IPS-NIHi7 (cell line): ENCODE measurements at regions not wholly inside any gene's neighbourhood (a gene's known extent, or its start where the extent isn't known, plus 50 kb on each side); places are given as distances from the start of the nearest gene placed in this dataset.

Source experiments
- DNase-seq: peaks from one replicate; pipeline ENCODE4 v3.0.0; 2012; ENCODE audit warnings: mixed read lengths; ENCODE audit errors: extremely low spot score

DNA sequence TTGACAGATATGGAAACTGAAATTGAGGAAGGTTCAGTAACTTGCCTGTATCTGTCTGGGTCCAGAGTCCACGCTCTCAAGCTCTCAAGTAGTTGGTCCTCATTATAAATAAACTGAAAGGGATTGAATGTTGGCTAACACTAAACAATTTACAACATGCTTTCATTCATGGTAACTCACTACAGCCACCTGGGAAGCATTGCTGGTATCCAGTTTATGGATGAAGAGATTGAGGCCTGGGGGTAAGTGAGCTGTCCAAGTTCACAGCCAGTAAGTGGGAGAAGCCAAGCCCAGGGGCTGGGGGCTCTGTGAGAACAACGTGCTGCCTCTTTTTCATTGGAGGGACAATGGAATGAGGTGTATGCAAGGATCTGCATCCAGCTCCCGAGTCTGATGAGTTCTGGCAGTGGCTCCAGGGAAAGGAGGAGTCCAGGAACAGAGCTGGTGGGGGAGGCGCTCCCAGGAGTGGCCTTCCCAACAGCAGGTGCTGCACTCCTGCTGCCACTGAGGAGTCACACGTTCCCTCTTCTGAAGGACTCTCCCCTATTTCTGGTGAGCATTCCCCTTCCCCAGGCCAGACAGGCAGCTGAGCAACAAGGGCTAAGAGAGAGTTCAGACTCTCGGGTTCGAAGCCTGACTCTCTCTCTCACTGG is 175.8 kb downstream of the CSNK2A3 start:
- DNase-seq: no peak

GRCh38 chr11:11173316-11174025 is 179.6 kb downstream of the CSNK2A3 start:
- no peak for DNase-seq

DNA sequence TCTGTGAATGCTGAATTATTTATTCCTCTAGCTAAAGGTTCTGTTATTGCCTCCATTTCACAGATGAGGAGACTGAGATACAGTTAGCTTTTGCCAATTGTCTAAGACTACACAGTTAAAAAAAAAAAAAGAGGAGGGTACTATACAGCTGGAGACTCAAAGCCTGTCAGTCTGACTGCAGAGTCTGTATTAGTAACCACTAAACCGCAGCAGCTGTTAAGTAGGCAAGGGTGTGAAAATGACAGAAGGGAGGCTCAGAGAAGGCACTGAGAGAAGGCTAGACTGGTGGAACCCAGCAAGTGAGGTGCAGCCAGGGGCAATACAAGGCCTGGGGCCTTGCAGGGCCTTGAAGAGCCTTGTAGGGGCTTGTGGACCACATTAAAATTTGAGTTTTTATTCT is 181.2 kb downstream of the CSNK2A3 start:
- DNase-seq: no peak

GRCh38 chr11:11171285-11171684 is 181.8 kb downstream of the CSNK2A3 start:
- DNase-seq: peak; percentile 20

DNA sequence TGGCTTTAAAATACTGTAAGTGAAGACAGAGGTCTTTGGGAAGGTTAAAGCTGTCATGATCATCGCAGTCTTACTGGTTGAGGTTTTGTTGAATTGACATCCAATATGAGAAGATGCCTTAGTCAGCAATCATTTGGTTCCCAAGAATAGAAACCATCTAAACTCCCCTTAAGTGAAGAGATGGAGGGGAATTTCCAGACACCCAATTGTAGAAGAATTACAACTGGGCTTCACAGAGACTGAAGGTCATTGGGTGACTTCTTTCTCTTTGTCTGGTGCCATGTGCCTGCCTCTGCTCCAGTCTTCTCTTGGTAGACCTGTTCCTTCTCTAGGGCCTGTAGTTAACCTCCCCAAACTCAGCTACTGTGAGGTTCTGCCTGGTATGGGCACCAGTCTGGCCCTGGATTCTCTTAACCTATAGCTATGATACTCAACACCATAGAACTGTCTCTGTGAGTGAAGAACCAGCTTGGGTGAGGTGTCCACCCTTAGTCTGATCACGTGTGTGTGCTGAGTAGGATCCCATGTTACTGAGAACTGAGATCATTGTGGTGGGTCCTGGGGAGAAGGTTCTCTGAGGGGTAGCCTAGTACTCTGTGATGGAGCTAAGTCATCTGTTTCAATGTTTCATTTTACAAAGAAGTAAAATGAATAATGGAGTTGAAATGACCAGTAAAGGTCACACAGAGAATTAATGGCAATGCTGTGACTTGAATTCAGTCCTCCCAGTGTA is 182.5 kb downstream of the CSNK2A3 start:
- DNase-seq: no peak

DNA sequence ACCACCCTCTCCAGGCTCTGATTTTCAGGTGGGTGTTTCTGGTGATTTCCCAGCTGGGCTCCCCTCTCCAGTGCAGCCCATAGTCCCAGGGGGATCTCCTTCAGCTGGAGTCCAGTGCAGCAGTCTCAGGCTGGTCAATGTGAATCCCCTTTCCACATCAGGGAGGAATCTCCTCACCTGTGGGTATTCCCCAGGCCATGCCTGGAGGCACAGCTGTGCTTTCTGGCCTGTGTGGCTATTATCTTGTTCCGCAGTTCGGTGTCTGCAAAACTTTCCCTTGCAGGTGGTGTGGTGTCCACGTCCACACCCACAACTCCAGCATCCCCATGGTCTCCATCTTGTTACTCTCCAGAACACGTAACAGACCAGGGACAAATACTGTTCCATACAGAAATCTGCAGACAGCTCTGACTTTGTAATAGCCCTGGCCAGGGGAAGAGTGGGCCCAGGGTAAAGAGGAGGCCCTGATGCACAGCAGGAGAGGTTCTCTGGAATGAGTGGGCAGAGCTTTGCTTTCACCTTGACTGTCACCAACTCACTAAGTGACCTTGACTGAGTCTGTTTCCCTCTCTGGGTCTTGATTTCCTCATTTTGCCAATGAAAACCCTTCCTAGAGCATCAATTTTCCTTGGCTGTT is 183.2 kb downstream of the CSNK2A3 start:
- DNase-seq: no peak

DNA sequence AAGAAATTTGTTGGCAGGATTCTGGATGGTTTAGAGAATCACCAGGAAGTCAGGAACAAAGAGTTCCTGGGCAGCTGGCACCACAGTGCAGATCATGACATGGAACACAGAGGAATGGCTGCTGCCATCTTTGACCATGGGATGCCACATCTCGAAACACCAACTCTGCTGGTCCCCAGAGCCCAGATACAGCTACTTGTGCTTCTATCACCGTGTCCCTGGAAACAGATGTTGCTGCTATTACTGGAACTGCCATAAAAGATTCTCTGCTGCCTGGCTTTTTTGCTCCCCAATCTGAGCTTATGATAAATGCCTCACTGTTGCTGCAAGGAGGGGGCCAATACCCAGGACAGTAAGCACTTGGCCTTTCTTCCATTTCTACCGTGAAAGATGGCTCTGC is 185.2 kb downstream of the CSNK2A3 start:
- DNase-seq: no peak

DNA sequence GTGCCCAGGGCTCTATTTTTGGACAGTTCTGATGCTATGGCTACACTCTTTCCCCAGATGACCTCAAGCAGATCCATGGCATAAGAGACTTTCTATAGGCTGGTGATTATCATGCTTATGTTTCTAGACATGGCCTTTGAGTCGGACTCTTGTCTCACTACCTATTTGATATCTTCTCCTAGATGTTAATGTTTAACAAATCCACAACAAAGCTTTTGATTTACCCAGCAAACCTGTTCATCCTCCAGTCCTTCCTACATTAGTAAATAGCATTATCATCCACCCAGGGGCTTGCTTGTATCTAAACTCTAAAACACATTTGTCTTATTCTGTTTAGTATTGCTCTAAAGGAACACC is 188.7 kb downstream of the CSNK2A3 start:
- no peak for DNase-seq

DNA sequence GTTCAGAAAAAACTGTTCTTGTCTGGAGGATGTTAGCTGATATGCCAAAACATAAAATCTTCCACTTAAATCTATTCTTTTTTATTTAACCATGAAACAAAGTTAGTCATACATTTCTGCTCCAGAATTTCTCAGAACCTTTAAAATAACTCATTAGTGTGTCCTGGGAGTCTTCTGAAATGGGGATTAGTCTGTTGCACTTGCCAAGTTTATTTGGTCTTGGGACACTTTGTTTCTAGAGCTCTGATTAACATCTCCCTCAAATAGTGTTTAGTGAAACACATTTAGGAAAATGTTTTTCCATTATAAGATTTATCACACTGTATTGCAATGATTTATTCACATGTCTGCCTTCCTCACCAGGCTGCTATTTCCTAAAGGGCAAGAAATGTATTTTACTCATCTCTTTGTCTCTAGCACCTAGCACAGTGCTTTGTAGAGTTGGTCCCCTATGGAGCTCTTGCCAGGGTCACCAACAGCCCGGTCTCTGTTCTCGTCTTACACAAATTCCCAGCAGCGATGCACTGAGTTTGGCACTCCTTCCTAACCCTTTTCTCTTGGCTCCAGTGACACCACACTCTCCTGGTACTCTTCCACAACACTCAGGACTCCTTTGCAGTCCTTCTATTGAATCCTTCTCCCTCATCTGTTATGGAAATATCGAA is 189.2 kb downstream of the CSNK2A3 start:
- no peak for DNase-seq

DNA sequence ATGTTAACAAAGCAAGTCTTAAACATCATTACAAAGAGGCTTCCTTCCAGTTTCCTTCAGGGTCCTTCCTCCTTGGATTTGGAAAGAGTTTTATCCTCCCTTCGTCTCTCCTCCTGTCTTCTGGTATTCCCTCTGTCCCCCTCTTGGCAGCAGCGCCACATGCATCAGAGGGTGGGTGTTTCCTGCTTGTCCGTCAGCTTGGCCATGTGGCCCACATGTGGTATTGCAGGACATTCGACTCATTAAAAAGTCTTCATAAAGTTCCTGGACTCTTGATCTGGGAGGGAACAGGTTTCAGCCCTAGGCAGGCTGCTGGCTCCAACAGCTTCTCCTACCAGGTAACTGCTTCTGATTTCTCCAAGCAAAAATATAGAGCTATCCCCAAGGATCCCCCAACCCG is 189.8 kb downstream of the CSNK2A3 start:
- DNase-seq: peak; percentile 47

- DNase-seq: peak; percentile 77
Measured at GRCh38 chr11:11157185-11157584, 195.9 kb downstream of the CSNK2A3 start.

DNA sequence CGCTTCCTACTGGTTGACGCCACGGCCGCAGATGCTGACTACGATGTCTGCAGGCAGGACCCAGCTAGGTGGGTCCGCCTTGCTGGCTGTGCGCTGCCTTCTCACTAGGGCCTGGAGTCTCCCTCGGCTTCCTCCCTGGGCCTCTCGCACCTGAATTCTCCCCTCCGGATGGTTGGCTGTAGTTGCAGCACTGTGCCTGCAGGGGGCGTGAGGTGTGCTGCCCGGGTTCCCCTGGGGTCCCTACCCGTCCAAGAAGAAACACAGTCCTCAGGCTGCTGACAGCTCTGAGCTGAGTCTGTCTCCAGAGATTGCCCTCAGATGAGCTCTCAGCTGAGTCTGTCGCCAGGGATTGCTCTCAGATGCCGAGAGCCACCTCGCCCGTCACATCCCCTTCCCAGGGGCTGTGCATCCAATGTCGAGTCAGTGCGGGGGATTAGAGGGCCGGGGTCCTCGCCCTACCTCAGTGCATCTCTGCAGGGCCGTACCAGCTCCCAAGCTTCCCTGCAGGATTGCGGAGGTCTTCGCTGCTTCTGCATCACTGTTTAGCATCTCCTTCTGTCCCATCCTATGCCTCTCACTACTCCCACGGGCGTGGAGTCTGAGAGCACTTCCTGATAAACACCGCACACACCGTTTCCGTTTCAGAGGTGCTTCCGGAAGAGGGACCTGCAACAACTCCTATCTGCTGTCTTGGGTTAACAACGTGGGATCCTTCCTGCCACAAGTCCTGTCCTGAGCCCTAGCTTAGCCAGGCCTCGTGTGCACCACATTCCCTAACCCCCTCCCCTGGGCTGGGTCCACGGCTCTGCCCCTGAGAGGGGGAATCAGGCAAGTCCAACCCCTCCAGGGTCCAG is 196.9 kb downstream of the CSNK2A3 start:
- DNase-seq: peak; percentile 93

GRCh38 chr11:11152877-11153276 is 200.2 kb downstream of the CSNK2A3 start:
- no peak for DNase-seq

GRCh38 chr11:11149671-11150459 is 203.2 kb downstream of the CSNK2A3 start:
- no peak for DNase-seq

DNA sequence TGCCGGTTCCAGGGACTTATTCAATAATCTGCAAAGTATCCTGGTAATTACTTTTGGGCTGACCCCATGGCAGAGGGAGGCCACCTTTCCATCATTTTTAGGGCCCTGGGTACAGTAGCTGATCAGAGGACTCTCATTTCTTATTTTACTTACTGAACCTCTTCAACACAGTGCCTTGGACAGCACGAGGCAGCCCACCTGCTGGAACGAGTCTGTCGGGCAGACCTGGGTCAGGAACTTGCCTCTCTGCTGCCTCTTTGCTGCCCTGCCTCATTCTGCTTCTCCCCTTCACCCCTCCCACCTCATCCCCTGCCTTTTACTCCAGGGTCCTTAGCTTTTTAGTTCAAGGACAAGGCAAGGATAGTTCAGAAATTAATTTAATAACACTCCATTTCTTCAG is 204.5 kb downstream of the CSNK2A3 start:
- no peak for DNase-seq

GRCh38 chr11:11148104-11148509 is 204.9 kb downstream of the CSNK2A3 start:
- peak; percentile 88 for DNase-seq

- no peak for DNase-seq
Measured at GRCh38 chr11:11146830-11147229, 206.2 kb downstream of the CSNK2A3 start.

DNA sequence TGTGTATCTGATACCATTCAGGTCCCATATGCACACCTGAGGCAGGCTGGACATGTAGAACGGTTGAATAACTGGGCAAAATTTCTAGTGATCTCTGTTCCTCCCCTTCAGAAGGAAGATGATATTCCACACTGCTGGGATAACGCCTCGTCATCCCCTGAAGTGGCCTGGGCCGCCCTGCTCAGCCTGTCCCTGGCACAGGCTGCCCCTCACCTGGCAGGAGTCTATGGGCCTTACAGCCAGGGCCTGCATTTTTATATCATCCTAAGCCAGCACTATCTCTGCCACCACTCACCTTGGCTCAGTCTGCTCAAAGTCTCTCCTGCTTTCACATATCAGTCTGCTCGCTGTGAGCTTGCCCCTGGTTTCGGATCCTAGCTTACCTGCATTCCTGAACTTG is 209.2 kb downstream of the CSNK2A3 start:
- DNase-seq: no peak

- DNase-seq: no peak
Measured at GRCh38 chr11:11142430-11142829, 210.6 kb downstream of the CSNK2A3 start.

DNA sequence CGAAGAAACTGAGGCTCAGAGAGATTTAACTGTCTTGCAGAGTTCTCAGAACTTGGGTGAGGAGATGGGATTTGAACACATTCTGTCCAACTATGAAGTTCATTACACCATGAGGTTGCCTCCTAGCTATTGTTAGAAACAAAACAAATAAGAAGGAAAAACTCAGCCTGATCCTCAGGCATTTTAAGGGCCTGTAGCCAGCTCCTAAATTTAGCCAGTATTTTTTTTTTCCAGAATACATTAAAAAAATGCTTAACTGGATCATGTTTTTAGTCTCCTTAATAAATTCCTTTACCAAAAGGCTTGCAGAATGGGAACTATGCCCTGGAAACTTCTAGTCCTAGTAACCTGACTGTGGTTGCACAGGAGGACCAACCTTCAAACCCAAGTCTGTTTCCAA is 212.0 kb downstream of the CSNK2A3 start:
- DNase-seq: no peak
